Ectodermal cell (in vitro differentiated cells): ENCODE measurements at regions not wholly inside any gene's neighbourhood (a gene's known extent, or its start where the extent isn't known, plus 50 kb on each side); places are given as distances from the start of the nearest gene placed in this dataset.

ENCODE experiments used
- H3K27ac ChIP-seq: 2 replicates; pipeline ENCODE4 v1.7.0; 2013; ENCODE audit warnings: mild to moderate bottlenecking, low read depth, low read length; ENCODE audit not compliant: insufficient read depth, poor library complexity, severe bottlenecking
- H3K27me3 ChIP-seq: 2 replicates; pipeline ENCODE4 v1.7.0; 2013; ENCODE audit warnings: mild to moderate bottlenecking, low read length; ENCODE audit not compliant: insufficient read depth, control insufficient read depth, poor library complexity, severe bottlenecking
- H3K36me3 ChIP-seq: one replicate; pipeline ENCODE4 v1.7.0; 2013; ENCODE audit warnings: low read length; ENCODE audit not compliant: control insufficient read depth, insufficient read depth
- H3K4me1 ChIP-seq: one replicate; pipeline ENCODE4 v1.7.0; 2013; ENCODE audit warnings: low read length; ENCODE audit not compliant: control insufficient read depth, insufficient read depth
- H3K4me3 ChIP-seq: 2 replicates; pipeline ENCODE4 v1.7.0; 2013; ENCODE audit warnings: low read depth, low read length, control low read depth; ENCODE audit not compliant: insufficient read depth
- H3K9me3 ChIP-seq: 2 replicates; pipeline ENCODE4 v1.7.0; 2013; ENCODE audit warnings: mild to moderate bottlenecking, low read length, moderate library complexity; ENCODE audit not compliant: control insufficient read depth
- WGBS, 2 experiments: methylation state at CpG; one replicate each; pipeline ENCODE4 v1.1.7; 2013; ENCODE audit warnings: missing lambda C conversion rate in 2 of 2; 5-methylcytosine and 5-hydroxymethylcytosine counted together

DNA sequence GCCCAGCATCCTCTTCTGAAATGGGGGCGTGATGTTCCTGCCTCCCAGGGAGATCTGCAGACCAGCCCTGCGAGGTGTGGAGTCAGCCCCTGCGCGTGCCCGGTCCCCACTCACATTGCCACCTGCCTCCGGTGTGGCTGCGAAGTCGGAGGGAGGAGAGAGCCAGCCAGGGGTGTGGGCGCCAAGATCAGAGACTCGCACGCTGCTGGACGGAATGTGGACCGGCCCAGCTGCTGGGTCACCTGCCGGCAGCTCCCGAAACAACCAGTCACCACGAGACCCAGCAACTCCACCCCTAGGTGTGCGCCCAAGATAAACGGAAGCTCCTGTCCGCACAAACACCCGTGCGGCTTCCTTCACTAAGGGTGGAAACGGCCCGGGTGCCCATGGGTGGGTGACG lies 51.1 kb upstream of the EGFL7 start:
- Histone ChIP-seq H3K27me3 (no peaks in the 10 kb centered on the region), H3K9me3 (no peaks in the 10 kb centered on the region), H3K4me3 (no peak overlapping the region), H3K4me1 (peaks cover 17% of the 10 kb centered on the region), H3K36me3 (no peaks in the 10 kb centered on the region), H3K27ac (no peak overlapping the region)
- WGBS, 2 experiments, result 94 to 95% methylated on average over 24 of the region's 24 CpGs

DNA sequence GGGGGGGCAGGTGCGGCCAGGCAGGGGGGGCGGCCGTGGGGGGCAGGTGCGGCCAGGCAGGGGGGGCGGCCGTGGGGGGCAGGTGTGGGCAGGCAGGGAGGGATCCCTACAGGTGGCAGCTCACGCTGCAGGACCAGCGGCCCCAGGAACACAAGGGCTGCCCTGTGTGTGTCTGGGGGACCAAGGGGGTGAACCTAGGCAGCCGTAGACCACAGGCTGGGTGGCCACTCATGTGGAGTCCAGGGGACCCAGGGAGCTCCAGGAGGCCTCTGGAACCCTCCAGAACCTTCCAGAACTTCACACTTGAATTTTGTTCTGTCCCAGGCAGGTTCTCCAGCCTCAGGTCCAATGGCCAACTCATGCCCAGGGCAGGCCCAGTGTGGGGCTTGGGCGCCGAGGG lies 51.6 kb upstream of the EGFL7 start:
- Histone ChIP-seq H3K27ac (no peak overlapping the region), H3K4me1 (peaks cover 21% of the 10 kb centered on the region), H3K27me3 (no peaks in the 10 kb centered on the region), H3K4me3 (no peak overlapping the region), H3K9me3 (no peaks in the 10 kb centered on the region), H3K36me3 (no peaks in the 10 kb centered on the region)
- 91% methylated on average over 11 of the region's 11 CpGs for WGBS, 2 experiments

DNA sequence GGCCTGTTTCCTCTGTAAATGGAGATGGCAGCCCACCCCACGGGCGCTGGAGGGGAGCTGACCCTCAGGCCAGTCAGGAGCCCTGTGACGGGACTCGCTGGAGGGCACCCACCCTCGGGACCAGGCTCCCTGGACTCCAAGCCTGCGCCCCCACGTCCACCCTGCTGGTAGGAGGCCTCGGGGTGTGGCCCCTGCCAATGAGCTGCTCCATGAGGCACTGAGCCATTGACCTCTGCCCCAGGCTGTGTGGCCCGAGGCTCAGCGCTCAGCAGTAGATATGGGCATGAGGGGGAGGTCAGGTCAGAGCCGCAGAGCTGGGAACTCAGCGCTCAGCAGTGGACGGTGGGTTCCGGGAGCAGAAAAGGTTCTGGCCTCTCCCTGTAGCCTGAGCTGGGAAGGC lies 52.3 kb upstream of the EGFL7 start:
- WGBS, 2 experiments, result 72% methylated on average over 14 of the region's 14 CpGs
- H3K27me3 ChIP-seq, result no peaks in the 10 kb centered on the region
- H3K4me1 ChIP-seq, result peaks cover 21% of the 10 kb centered on the region
- no peaks in the 10 kb centered on the region for H3K36me3 ChIP-seq
- no peak overlapping the region for H3K4me3 ChIP-seq
- no peak overlapping the region for H3K27ac ChIP-seq
- H3K9me3 ChIP-seq, result no peaks in the 10 kb centered on the region

DNA sequence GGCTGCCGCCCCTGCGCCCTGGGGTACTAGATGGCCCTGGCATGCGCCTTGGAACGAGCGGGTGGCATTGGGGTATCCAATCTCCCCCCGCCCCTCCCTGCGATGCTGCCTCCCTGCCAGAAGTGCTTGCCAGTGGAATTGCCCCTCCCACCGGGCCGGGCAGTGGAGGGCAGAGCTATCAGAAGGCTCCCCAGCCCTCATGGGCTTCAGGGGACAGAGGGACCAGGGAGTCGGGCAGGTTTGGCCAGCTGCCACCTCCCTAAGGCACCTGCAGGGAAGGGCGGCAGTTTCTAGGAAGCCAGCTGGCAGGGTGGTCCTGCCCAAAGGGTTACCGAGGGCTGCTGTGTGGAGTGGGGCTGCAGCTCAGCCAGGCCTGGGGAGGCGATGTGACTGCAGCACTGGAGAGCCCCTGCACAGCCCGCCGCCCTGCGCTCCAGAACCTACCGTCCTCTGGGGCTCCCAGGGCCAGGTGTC lies 52.8 kb upstream of the EGFL7 start:
- no peaks in the 10 kb centered on the region for H3K27me3 ChIP-seq
- H3K4me1 ChIP-seq, result peaks cover 23% of the 10 kb centered on the region
- H3K4me3 ChIP-seq, result no peak overlapping the region
- H3K27ac ChIP-seq, result no peak overlapping the region
- H3K36me3 ChIP-seq, result no peaks in the 10 kb centered on the region
- H3K9me3 ChIP-seq, result no peaks in the 10 kb centered on the region
- WGBS, 2 experiments, result 85 to 86% methylated on average over 17 of the region's 17 CpGs

DNA sequence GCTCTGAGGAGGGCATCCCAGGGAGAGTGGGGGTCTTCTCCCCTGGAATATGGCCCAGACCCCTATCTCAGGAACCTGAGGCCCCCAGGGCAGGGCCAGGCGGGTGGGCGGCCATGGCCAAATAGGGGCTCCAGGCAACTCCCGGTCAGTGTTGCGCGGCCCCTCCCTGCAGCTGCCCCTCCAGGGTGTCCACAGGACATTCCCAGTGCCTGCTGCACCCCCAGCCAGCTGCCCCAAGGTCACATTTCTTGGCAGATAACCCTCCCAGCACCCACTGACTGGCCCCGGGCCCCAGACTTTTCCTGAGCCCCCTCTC lies 53.6 kb upstream of the EGFL7 start:
- Histone ChIP-seq H3K4me1 (peaks cover 26% of the 10 kb centered on the region), H3K9me3 (no peaks in the 10 kb centered on the region), H3K27ac (no peak overlapping the region), H3K4me3 (no peak overlapping the region), H3K27me3 (no peaks in the 10 kb centered on the region), H3K36me3 (no peaks in the 10 kb centered on the region)
- 90 to 93% methylated on average over 6 of the region's 6 CpGs for WGBS, 2 experiments

DNA sequence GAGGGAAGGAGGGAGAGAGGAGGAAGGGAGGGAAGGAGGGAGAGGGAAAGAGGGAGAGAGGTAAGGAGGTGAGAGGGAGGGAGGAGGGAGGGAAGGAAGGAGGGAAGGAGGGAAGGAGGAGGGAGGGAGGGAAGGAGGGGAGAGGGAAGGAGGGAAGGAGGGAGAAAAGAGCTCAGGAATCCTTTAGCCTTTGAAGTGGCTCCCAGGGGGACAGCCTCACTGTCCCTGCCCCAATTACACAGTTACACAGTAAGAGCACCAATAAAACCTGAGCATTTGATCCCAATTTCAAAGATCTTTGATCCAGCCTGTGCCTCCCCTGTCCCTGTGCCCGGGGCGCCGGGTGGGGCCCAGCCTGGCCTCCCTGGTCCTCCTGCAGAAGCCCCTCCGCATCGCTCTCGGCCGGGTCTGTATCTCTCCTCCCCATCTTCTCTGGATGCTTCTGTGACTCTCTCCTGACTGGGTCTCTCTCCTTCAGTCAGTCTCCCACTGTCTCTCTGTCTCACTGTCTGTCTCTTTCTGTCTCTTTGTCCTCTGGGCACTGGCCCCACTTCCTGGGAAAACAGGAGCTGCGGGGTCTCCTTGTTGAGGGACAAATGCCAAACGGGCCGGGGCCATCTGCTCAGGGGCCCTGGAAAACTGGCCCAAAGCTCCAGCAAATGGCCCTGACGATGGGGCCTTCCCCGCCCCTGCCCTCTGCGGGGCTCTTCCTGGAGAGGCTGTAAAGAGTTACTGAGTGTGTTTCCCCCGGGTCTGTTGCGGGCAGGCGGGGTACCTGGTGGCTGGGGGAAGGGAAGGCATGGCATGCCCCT lies 54.2 kb upstream of the EGFL7 start:
- Histone ChIP-seq H3K4me1 (peaks cover 26% of the 10 kb centered on the region), H3K4me3 (no peak overlapping the region), H3K36me3 (no peaks in the 10 kb centered on the region), H3K27ac (no peak overlapping the region), H3K9me3 (no peaks in the 10 kb centered on the region), H3K27me3 (no peaks in the 10 kb centered on the region)
- WGBS, 2 experiments, result 68 to 70% methylated on average over 16 of the region's 16 CpGs

DNA sequence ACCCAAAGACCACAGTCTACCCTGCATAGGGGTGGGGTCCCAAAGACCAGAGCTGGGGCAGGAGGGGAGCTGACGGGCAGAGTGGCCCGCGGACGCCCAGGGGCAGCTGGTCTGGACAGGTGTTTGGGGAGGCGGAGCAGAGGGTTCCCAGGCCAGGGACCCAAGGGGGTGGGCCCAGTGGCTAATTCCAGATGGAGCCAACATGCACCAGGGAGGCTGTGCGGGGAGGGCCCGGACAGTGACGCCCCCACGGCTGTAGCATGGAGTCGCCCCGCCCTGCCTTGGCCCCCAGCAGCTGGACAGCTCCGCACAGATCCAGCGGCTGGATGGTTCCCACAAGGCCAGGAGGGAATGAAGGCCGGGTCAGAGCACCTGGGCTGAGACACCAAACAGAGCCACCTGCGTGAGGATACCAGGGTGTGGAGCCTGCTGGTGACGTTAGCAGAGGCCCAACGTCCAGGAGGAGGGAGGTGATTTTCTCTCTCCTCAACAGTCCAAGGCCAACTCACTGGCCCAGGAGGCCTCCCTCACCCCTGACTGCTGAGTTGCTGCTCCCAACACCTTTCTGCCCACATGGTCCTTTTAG lies 55.3 kb upstream of the EGFL7 start:
- H3K27me3 ChIP-seq, result no peaks in the 10 kb centered on the region
- H3K36me3 ChIP-seq, result no peaks in the 10 kb centered on the region
- H3K4me3 ChIP-seq, result no peak overlapping the region
- H3K27ac ChIP-seq, result no peak overlapping the region
- 86 to 87% methylated on average over 17 of the region's 17 CpGs for WGBS, 2 experiments
- peaks cover 31% of the 10 kb centered on the region for H3K4me1 ChIP-seq
- no peaks in the 10 kb centered on the region for H3K9me3 ChIP-seq

DNA sequence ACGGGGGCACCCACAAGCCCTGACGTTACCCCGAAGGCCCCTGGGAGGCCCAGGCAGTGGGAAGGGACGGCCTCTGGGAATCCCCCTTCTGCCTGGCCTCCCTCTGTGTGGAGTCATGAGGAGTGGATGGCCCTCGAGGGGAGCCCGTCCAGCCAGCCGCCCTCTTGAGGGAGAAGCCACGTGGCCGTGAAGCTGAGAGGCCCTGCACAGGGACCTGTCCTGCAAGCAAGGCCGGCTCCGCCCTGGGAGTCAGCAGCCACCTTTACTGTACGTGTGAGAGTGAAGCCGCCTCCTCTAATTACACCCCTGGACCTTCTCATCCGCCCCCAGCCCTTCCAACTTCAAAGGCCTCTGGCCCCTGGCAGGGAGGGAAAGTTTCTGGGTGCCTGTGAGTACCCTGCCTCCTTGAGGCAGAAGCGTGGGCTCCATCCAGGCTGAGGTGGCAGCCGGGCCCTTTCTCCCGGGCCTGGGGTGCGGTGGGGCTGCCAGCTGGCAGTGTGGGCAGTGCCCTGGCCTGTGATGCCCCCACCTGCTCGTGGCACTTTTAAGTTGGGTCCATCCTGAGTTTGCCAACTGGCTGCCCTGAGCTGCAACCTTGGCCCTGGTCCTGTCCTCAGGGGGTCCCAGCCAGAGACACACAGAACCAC lies 55.9 kb upstream of the EGFL7 start:
- Histone ChIP-seq H3K36me3 (no peaks in the 10 kb centered on the region), H3K27ac (no peak overlapping the region), H3K27me3 (no peaks in the 10 kb centered on the region), H3K4me1 (peaks cover 33% of the 10 kb centered on the region), H3K9me3 (no peaks in the 10 kb centered on the region), H3K4me3 (no peak overlapping the region)
- WGBS, 2 experiments, result 72 to 75% methylated on average over 19 of the region's 19 CpGs

DNA sequence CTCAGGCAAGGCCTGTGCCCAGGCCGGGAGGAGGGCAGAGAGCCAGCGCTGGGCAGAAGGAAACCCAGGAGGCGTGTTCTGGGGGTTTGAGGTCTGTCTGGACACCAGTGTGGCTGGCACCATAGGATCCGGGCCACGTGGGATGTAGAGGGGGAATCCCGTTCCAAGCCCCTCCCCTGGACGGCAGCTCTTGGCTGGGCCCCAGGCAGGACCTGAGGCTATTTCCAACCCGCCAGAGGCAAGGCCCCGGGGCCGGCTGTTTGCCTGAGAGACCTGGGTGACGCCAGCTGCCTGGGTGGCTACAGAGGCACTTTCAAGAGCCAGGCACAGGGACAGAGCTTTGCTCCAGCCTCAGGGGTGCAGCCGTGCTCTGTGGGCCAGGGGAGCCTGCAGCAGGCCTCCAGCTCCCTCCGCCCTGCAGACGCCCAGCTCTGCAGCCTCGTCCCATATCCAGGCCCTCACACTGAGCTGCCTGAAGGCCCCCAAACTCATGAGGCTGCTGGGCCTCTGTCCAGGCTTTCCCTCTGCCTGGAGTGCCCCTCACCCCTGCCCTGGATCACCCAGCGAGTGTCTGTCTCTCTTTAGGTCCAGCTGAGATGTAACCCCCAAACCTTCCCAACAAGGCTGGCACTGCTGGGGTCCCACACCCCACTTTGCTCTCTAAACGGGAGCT lies 56.6 kb upstream of the EGFL7 start:
- no peaks in the 10 kb centered on the region for H3K36me3 ChIP-seq
- H3K4me1 ChIP-seq, result peaks cover 33% of the 10 kb centered on the region
- no peaks in the 10 kb centered on the region for H3K9me3 ChIP-seq
- WGBS, 2 experiments, result 82 to 84% methylated on average over 17 of the region's 17 CpGs
- H3K27ac ChIP-seq, result no peak overlapping the region
- H3K27me3 ChIP-seq, result no peaks in the 10 kb centered on the region
- no peak overlapping the region for H3K4me3 ChIP-seq
